ENCODE measurements at regions not wholly inside any gene's neighbourhood (a gene's known extent, or its start where the extent isn't known, plus 50 kb on each side); places are given as distances from the start of the nearest gene placed in this dataset.
"Not testable (repeated sequence)": the region's sequence is repeated elsewhere in the genome, so short reads cannot be mapped to it uniquely, and the experiment has no call there.

GRCh38 chr3:143901105-143901504 lies 52.8 kb upstream of the SLC9A9 start:
- DNase-seq: peak; percentile 83

- DNase-seq: no peak
Observed at GRCh38 chr3:143902210-143902609, 53.9 kb upstream of the SLC9A9 start.

GRCh38 chr3:143910756-143911155 lies 60.9 kb upstream of the DIPK2A start:
- DNase-seq: no peak

- DNase-seq: no peak
Observed at GRCh38 chr3:143914257-143914656, 57.4 kb upstream of the DIPK2A start.

GRCh38 chr3:143918848-143919247 lies 52.8 kb upstream of the DIPK2A start:
- no peak for DNase-seq

GRCh38 chr3:143921176-143921575 lies 50.4 kb upstream of the DIPK2A start:
- DNase-seq: not testable (repeated sequence)

Measured in fibroblast of skin of right quadriceps (primary cell).